Rectal smooth muscle tissue (tissue), 1 donor: ENCODE measurements at regions not wholly inside any gene's neighbourhood (a gene's known extent, or its start where the extent isn't known, plus 50 kb on each side); places are given as distances from the start of the nearest gene placed in this dataset.

Experiments
- H3K27ac ChIP-seq: one replicate; pipeline ENCODE4 v1.7.0; 2013; ENCODE audit warnings: low read depth, low read length, inconsistent platforms
- H3K27me3 ChIP-seq: one replicate; pipeline ENCODE4 v1.7.0; 2013; ENCODE audit warnings: low read length; ENCODE audit not compliant: control insufficient read depth, insufficient read depth
- H3K36me3 ChIP-seq: one replicate; pipeline ENCODE4 v1.7.0; 2013; ENCODE audit warnings: low read length; ENCODE audit not compliant: control insufficient read depth, insufficient read depth
- H3K4me1 ChIP-seq: one replicate; pipeline ENCODE4 v1.7.0; 2013; ENCODE audit warnings: low read length; ENCODE audit not compliant: control insufficient read depth, insufficient read depth
- H3K4me3 ChIP-seq: one replicate; pipeline ENCODE4 v1.7.0; 2013; ENCODE audit warnings: low read length
- H3K9ac ChIP-seq: one replicate; pipeline ENCODE4 v1.7.0; 2013; ENCODE audit warnings: low read length

DNA sequence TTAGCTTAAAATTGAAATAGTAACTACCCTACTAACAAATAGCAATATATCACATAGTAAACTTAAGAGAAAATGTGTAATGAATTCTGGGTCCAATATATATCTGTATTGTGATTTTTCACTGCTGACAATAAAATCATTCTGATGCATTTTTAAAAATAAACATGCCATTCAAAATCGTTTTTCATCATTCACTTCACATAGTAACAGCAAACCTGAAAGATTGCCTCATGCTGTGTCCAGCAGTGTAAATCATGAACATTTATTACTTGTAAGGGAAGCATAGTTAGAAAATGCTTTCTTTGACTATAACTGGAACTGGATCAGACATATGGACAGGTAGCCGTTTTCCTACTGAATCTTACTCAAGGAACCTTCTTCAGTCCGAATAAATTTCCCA is 446.1 kb downstream of the UTRN start:
- Histone ChIP-seq H3K36me3 (peaks cover 3% of the 10 kb centered on the region), H3K9ac (no peak overlapping the region), H3K4me3 (no peak overlapping the region)

DNA sequence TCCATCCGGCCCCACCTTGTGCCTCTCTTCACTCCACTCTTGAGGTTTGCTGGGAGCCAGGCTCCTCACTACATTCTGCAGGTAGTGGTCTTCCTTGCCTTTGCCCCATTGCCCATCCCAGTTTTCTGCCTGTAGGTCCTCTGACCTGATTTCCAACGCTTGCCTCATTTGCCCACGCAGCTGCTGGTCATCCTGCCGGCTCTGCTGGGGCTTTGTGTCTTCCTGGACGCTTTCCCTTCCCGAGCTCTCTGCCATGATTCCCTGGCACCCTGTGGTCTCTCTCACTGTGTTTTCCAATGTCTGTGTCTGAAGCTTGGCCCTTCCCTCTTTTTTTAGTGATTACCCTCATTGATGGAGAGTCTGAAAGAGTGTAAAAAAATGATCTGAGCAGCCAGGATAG is 451.6 kb downstream of the UTRN start:
- Histone ChIP-seq H3K36me3 (peaks cover 3% of the 10 kb centered on the region), H3K4me1 (no peaks in the 10 kb centered on the region), H3K9ac (no peak overlapping the region), H3K27me3 (no peaks in the 10 kb centered on the region), H3K27ac (no peak overlapping the region), H3K4me3 (no peak overlapping the region)

More for the DNA sequence above, 446.1 kb downstream of the UTRN start:
- Histone ChIP-seq H3K27ac (no peak overlapping the region), H3K27me3 (no peaks in the 10 kb centered on the region), H3K4me1 (no peaks in the 10 kb centered on the region)

DNA sequence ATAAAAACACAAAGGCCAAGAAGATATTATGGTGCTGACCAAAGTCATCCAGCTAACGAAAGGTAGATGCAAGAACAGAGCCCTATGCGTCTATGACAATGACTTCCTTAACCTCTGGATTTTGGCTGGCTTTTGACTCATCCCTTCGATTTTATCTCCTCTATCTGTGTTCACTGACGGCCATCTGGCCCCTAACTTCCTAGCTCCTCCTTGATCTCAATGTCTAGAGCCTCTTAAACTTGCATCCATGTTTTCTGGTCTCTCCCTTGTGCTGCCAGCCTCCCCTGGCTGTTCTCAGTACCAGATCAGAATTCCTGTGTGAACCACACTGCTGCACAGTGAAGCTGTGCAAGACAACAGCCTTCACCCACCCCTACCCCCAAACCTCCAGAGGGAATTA is 452.9 kb downstream of the UTRN start:
- H3K9ac ChIP-seq = no peak overlapping the region

DNA sequence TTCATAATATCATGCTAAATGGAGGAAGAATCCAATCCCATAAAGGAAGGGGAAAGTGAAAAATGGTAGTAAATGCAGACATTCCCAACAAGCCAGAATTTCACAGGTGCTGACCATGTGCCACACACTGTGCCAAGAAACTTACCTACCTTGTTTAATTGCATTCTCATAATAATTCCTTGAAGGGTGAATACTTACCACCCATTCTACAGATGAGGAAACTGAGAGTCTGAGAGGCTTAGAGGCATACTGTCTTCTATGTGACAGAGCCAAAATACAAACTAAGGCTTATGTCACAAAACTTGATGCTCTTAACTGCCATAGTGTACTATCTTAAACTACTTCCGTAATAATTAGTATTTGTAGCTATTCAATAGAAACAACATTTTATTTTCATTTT is 454.7 kb downstream of the UTRN start:
- H3K9ac ChIP-seq = no peak overlapping the region
- H3K4me3 ChIP-seq = no peak overlapping the region
- no peaks in the 10 kb centered on the region for H3K4me1 ChIP-seq
- H3K36me3 ChIP-seq = peaks cover 3% of the 10 kb centered on the region
- H3K27ac ChIP-seq = no peak overlapping the region
- H3K27me3 ChIP-seq = no peaks in the 10 kb centered on the region

More for the DNA sequence above, 452.9 kb downstream of the UTRN start:
- Histone ChIP-seq H3K36me3 (peaks cover 3% of the 10 kb centered on the region), H3K4me1 (no peaks in the 10 kb centered on the region), H3K4me3 (no peak overlapping the region), H3K27ac (no peak overlapping the region), H3K27me3 (no peaks in the 10 kb centered on the region)

DNA sequence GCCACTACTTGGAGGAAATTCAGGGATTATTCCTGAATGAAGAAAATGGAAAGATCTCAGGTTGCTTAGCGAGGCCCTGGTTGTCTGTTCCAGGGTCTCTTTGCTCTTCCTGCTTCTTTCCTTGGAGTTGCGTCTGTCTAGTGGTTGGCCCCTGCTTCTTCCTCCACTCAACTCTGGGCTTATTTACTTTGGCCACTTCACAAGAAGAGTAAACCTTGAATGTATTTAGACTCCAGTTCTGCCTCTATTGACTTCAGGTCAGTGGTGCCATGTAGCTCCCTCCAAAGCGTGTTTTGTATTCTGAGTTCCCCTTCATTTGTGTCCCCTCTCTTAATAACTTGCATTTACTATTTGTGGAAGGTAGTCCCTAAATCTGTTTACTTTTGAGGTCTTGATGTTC is 456.5 kb downstream of the UTRN start:
- no peak overlapping the region for H3K9ac ChIP-seq
- no peaks in the 10 kb centered on the region for H3K36me3 ChIP-seq
- H3K4me3 ChIP-seq = no peak overlapping the region
- no peak overlapping the region for H3K27ac ChIP-seq
- no peaks in the 10 kb centered on the region for H3K4me1 ChIP-seq
- H3K27me3 ChIP-seq = no peaks in the 10 kb centered on the region

DNA sequence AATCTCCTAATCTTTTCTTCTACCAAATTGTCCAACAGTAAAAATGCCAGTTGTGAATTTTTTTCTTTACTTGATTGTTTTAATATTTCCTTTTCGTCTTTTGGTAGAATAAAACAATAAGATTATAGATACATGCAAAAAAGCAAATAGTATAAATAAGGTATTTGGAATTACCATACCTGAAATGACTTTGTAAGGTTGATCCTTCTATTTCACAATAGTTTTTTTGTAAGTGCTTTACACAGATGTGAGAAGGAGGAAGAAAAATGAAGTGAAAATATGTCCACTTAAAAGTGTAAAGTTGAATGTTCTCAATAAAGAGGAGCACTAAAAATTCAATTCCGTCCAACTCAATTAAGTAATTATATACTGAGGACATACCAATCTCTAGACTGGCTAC is 457.6 kb downstream of the UTRN start:
- Histone ChIP-seq H3K36me3 (no peaks in the 10 kb centered on the region), H3K9ac (no peak overlapping the region), H3K27ac (no peak overlapping the region), H3K27me3 (no peaks in the 10 kb centered on the region), H3K4me1 (no peaks in the 10 kb centered on the region), H3K4me3 (no peak overlapping the region)

DNA sequence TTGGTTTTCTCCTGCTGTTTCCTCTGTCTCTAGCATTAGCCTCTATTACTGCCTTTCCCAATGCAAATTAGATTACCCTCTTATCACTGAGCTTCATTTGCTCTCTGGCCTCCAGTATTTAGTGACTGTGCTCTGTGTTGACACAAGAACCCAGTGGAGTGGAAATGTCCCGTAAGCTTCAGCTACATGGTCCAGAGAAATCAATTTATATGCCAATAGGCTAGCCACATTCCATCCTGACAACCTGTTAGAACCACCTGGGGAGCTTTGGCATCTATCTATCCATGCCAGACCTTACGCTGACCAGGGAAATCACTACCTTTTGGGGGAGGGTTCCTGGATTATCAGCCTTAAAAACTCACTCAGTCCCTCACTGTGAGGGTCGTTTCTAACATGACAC is 459.6 kb downstream of the UTRN start:
- no peaks in the 10 kb centered on the region for H3K36me3 ChIP-seq
- H3K27me3 ChIP-seq = no peaks in the 10 kb centered on the region
- no peak overlapping the region for H3K4me3 ChIP-seq
- H3K27ac ChIP-seq = no peak overlapping the region
- no peak overlapping the region for H3K9ac ChIP-seq
- H3K4me1 ChIP-seq = no peaks in the 10 kb centered on the region

DNA sequence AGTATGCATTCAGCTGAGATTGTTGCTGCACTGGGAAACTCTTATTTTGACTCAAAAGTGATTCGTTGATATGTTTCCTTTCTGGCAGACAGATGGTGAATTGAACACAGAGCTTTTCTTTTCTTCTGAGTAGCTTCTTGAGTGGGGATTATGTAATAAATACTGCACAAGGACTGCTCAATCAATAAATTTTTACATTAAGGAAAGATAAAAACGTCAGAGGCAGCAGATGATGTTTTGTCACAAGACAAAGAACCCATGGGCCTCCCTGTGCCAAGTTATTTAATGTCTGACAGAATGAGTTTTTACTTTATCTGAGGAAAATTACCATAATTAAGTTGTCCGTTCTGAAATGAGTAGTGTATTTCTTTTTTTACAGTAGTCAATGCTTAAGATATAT is 460.3 kb downstream of the UTRN start:
- no peak overlapping the region for H3K27ac ChIP-seq
- no peaks in the 10 kb centered on the region for H3K4me1 ChIP-seq
- no peak overlapping the region for H3K9ac ChIP-seq
- no peaks in the 10 kb centered on the region for H3K27me3 ChIP-seq
- no peaks in the 10 kb centered on the region for H3K36me3 ChIP-seq
- H3K4me3 ChIP-seq = no peak overlapping the region

DNA sequence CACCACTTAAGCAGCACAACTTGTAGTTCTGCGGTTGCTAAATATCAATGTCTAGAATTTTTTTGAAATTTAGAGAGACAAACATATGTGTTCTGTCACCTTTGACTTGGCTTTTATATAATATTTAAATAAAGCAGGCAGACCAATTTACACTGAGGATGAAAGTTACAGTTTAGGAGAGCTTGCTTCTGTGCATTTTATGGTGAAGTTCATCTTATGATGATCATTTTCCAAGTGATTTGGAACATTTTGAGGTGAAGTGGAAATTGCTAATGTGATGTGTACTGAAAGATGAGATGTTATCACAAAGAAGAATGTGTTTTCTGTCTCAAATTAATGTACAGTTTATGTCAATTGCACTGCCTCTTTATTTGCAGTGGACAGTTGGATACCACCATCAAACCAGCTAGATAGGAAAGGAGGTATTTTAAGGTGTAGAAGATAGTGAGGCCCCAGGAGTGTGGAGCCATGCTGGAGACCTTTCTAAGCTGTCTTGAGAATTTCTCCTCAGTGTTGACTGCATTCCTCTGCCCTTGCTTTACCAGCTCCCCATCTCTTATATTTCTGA is 461.9 kb downstream of the UTRN start:
- no peaks in the 10 kb centered on the region for H3K4me1 ChIP-seq
- H3K27ac ChIP-seq = no peak overlapping the region
- H3K9ac ChIP-seq = no peak overlapping the region
- H3K36me3 ChIP-seq = peaks cover 2% of the 10 kb centered on the region
- no peak overlapping the region for H3K4me3 ChIP-seq
- H3K27me3 ChIP-seq = no peaks in the 10 kb centered on the region

DNA sequence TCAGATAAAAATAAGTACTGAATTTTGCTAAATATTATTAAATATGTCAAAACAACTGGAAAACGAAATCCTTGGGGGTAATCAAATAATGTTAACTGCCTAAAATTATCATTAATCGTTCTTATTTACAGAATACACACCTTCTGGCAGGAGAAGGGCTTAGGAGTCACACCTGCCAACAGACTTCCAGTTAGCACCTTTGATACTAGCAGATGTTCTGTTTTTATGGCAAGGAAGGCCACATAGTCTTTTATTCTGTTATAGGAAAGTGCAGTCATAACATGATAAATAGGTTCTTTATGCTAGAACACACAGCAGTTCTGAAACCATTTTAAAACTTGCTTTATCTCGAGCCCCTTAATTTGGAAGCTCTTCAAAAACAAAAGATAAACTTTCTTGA is 464.1 kb downstream of the UTRN start:
- no peaks in the 10 kb centered on the region for H3K27me3 ChIP-seq
- no peaks in the 10 kb centered on the region for H3K4me1 ChIP-seq
- no peak overlapping the region for H3K27ac ChIP-seq
- no peak overlapping the region for H3K4me3 ChIP-seq
- no peak overlapping the region for H3K9ac ChIP-seq
- H3K36me3 ChIP-seq = peaks cover 4% of the 10 kb centered on the region

DNA sequence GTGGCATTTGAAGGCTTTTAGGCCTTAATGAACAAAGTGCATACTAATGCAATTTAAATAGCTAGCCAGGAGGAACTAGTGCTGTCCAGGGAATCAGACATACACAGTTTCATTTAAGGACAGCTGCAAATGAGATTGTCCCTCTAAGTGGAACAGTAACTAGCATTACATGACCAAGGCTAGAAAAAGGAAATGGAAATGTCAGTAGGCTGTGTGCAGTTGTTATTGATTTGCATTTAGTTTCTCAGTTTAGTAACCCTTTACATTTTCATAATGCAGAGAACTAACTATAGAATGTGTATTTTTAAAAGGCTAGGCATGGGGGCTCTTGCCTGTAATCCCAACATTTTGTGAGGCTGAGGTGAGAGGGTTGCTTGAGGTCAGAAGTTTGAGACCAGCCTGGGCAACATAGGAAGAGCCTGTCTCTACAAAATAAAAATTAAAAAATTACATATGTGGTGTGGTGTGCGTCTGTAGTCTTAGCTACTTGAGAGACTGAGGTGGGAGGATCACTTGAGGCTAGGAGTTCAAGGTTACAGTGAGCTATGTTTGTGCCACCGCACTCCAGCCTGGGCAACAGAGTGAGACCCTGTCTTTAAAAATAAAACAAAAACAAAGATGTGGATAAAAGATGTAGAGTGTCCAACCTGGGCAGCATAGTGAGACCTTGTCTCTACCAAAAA is 468.0 kb downstream of the UTRN start:
- no peak overlapping the region for H3K9ac ChIP-seq
- H3K27me3 ChIP-seq = no peaks in the 10 kb centered on the region
- H3K36me3 ChIP-seq = peaks cover 4% of the 10 kb centered on the region
- no peaks in the 10 kb centered on the region for H3K4me1 ChIP-seq
- H3K4me3 ChIP-seq = no peak overlapping the region
- H3K27ac ChIP-seq = no peak overlapping the region

DNA sequence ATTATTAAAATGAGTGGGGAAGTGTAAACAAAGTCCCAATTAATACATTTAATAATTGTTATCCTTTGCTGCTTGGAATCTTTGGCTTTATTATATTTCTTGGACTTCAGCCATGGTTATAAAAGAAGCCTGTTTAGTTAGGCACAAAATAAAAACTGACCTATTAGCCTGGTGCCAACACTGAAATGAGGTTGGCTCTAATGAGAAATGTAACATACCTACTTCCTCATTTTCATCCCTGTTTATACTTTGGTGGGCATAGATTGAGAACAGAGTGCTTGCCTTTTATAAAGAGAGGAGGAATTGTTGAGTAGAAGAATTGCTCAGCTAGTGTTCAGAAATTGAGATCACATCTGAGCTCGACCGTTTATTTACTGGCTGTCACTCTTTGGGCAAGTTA is 471.3 kb downstream of the UTRN start:
- Histone ChIP-seq H3K27ac (no peak overlapping the region), H3K4me1 (no peaks in the 10 kb centered on the region), H3K4me3 (no peak overlapping the region), H3K36me3 (peaks cover 4% of the 10 kb centered on the region), H3K27me3 (no peaks in the 10 kb centered on the region), H3K9ac (no peak overlapping the region)

DNA sequence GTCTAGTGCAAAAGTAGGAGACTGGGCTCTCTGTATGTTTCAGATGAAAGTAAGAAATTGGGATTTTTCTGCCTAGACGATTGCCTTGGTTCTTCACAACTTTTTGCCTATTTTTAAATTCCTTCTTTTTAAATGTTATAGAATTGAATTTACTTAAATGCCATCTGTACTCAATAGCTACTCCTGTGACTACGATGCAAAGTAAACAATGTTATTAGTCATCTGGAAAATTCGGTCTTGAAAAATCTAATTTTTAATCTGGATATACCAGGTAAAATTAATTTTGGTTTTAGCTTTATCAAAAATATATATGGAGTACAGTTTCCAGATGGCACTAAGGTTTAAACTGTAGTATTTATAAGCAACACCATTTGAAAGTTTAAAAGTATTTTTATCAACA is 472.2 kb downstream of the UTRN start:
- Histone ChIP-seq H3K27ac (no peak overlapping the region), H3K27me3 (no peaks in the 10 kb centered on the region), H3K9ac (no peak overlapping the region), H3K4me1 (no peaks in the 10 kb centered on the region), H3K36me3 (peaks cover 2% of the 10 kb centered on the region), H3K4me3 (no peak overlapping the region)
